ENCODE measurements at regions not wholly inside any gene's neighbourhood (a gene's known extent, or its start where the extent isn't known, plus 50 kb on each side); places are given as distances from the start of the nearest gene placed in this dataset.

DNA sequence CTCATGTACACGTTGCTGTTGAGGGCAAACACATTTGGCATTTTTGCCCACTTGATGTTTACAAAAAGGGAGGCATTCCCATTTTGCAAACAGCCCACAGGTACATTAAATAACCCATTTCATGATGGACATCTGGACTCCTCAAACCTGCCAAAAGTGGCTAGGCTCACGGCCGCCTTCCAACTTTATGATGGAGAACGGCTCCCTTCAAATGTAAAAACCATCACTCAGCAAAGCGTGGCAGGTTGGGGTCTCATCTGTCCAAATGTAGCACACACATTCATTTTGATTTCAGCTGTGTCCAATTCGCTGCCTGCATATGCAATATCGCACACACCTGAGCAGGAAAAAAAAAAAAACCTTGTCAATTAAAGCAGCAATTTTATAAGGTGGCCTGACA lies 417.8 kb downstream of the TMEM114 start:
- H3K4me3 Mint-ChIP-seq = no peak overlapping the region
- no peak for ATAC-seq (ENCODE audit: poor library complexity)
- peaks cover 5% of the 10 kb centered on the region for H3K9me3 Mint-ChIP-seq
- intact Hi-C loops (cut with DNase I, micrococcal nuclease) = no loop called here
- no peak for TF ChIP-seq CTCF (IDR thresholded peaks at IDR 0.05)
- H3K4me1 Mint-ChIP-seq (ENCODE audit: low read depth) = no peaks in the 10 kb centered on the region
- H3K4me1 ChIP-seq (ENCODE audit: insufficient read depth, low read length) = no peaks in the 10 kb centered on the region
- no peaks in the 10 kb centered on the region for H3K36me3 ChIP-seq (ENCODE audit: insufficient read depth, low read length)
- no peak for DNase-seq
- no peaks in the 10 kb centered on the region for H3K36me3 Mint-ChIP-seq (ENCODE audit: low read depth)
- H3K9me3 ChIP-seq (ENCODE audit: control insufficient read depth in 1 of 2, insufficient read depth in 1 of 2, low read length in 2 of 2) = peaks cover 0 to 3% of the 10 kb centered on the region in 2 experiments
- H3K27me3 ChIP-seq (ENCODE audit: control insufficient read depth in 1 of 2, insufficient read depth in 2 of 2, low read length in 2 of 2) = no peaks in the 10 kb centered on the region
- H3K27ac Mint-ChIP-seq = no peak overlapping the region
- CTCF ChIA-PET = no interaction called here
- H3K4me3 ChIP-seq (ENCODE audit: low read length) = no peak overlapping the region
- H3K27me3 Mint-ChIP-seq = peaks cover 4% of the 10 kb centered on the region
- H3K27ac ChIP-seq (ENCODE audit: low read depth in 1 of 2, low read length in 2 of 2) = no peak overlapping the region
- POLR2A ChIA-PET = interaction anchor here (0.7 kb wide), 1 partner anchor 126 kb away, joined by 3 read pairs; no protein-coding TSS in a partner anchor

DNA sequence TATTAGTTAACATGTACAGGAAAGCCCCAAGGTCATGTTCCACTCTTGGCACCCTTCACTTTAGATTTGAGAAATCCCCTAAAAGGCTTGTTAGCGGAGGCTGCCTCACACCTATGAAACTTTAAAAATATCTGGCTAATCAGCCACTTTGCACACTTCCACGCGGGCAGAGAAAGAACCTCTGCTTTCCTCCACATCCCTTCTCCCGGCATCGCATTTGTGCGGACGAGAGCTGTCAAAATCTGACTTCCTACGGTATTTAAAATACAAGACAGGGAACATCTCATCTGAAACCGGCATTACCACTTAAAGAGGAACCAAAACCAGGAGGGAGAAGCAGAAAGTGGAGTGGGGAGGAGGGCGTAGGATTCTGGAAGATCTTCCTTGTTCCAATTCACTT lies 422.3 kb downstream of the TMEM114 start:
- no peak for DNase-seq
- intact Hi-C loops (cut with DNase I, micrococcal nuclease) = no loop called here
- Histone ChIP-seq H3K4me3 (ENCODE audit: low read length) (no peak overlapping the region), H3K27ac (ENCODE audit: low read depth in 1 of 2, low read length in 2 of 2) (no peak overlapping the region), H3K4me1 (ENCODE audit: insufficient read depth, low read length) (no peaks in the 10 kb centered on the region), H3K36me3 (ENCODE audit: insufficient read depth, low read length) (no peaks in the 10 kb centered on the region), H3K9me3 (ENCODE audit: control insufficient read depth in 1 of 2, insufficient read depth in 1 of 2, low read length in 2 of 2) (peaks cover 0 to 3% of the 10 kb centered on the region in 2 experiments), H3K27me3 (ENCODE audit: control insufficient read depth in 1 of 2, insufficient read depth in 2 of 2, low read length in 2 of 2) (no peaks in the 10 kb centered on the region)
- Mint-ChIP-seq H3K4me3 (no peak overlapping the region), H3K27me3 (no peaks in the 10 kb centered on the region), H3K9me3 (peaks cover 10% of the 10 kb centered on the region), H3K4me1 (ENCODE audit: low read depth) (no peaks in the 10 kb centered on the region), H3K36me3 (ENCODE audit: low read depth) (no peaks in the 10 kb centered on the region), H3K27ac (no peak overlapping the region)
- TF ChIP-seq CTCF (IDR thresholded peaks at IDR 0.05) = no peak
- ATAC-seq (ENCODE audit: poor library complexity) = no peak
- POLR2A ChIA-PET = no interaction called here
- CTCF ChIA-PET = no interaction called here

DNA sequence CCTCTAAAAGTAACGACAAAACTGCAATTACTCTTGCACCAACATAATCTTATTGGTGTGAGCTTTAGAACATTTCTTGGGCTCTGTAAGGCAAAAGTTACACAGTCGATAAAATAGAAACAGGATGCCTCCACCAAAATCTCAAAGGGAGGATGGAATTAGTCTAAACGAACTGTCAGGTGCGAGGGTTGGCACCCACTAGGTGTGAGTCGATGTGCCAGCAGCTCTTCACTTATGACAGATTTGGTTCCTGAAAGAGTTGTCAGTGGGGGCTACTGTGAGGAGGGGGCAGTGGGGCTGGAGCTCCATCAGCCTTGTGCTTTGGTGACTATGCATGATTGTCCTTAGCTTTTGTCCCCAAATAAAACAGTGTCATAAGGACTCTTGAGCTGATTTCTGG lies 422.9 kb downstream of the TMEM114 start:
- no peaks in the 10 kb centered on the region for H3K36me3 ChIP-seq (ENCODE audit: insufficient read depth, low read length)
- H3K27me3 ChIP-seq (ENCODE audit: control insufficient read depth in 1 of 2, insufficient read depth in 2 of 2, low read length in 2 of 2) = no peaks in the 10 kb centered on the region
- H3K4me3 ChIP-seq (ENCODE audit: low read length) = no peak overlapping the region
- ChIA-PET CTCF (no interaction called here), POLR2A (no interaction called here)
- ATAC-seq (ENCODE audit: poor library complexity) = no peak
- peaks cover 0 to 3% of the 10 kb centered on the region in 2 experiments for H3K9me3 ChIP-seq (ENCODE audit: control insufficient read depth in 1 of 2, insufficient read depth in 1 of 2, low read length in 2 of 2)
- Mint-ChIP-seq H3K36me3 (ENCODE audit: low read depth) (no peaks in the 10 kb centered on the region), H3K9me3 (peaks cover 10% of the 10 kb centered on the region), H3K4me3 (no peak overlapping the region), H3K27ac (no peak overlapping the region), H3K4me1 (ENCODE audit: low read depth) (no peaks in the 10 kb centered on the region), H3K27me3 (no peaks in the 10 kb centered on the region)
- intact Hi-C loops (cut with DNase I, micrococcal nuclease) = no loop called here
- TF ChIP-seq CTCF (IDR thresholded peaks at IDR 0.05) = no peak
- H3K27ac ChIP-seq (ENCODE audit: low read depth in 1 of 2, low read length in 2 of 2) = no peak overlapping the region
- DNase-seq = no peak
- no peaks in the 10 kb centered on the region for H3K4me1 ChIP-seq (ENCODE audit: insufficient read depth, low read length)

Data from CD4-positive, alpha-beta T cell (primary cell).